SK-N-SH (cell line): ENCODE measurements at regions not wholly inside any gene's neighbourhood (a gene's known extent, or its start where the extent isn't known, plus 50 kb on each side); places are given as distances from the start of the nearest gene placed in this dataset.

Experiments used
- CTCF ChIA-PET: fragments of 300-600, 350-600 bp; formaldehyde crosslinking; extraction: SDS; loops from one replicate; lab custom pipeline; 2021; lab: Yijun Ruan, JAX
- POLR2A ChIA-PET: fragments of 350-600 bp; sonication (Branson Sonifier 250); formaldehyde crosslinking; extraction: SDS; loops from one replicate; lab custom pipeline; 2020; ENCODE audit warnings: antibody characterized with exemption, inconsistent platforms; lab: Yijun Ruan, JAX
- DNase-seq: peaks from one replicate; pipeline ENCODE4 v3.0.0; 2012
- H2AFZ ChIP-seq: fragments of 200-600 bp; sonication (generic); 2 replicates; pipeline ENCODE4 v1.8.1; 2016; ENCODE audit warnings: antibody characterized with exemption, mild to moderate bottlenecking, low read depth
- H3F3A ChIP-seq: fragments of 200-600 bp; sonication (generic); replicated peaks from 2 replicates; pipeline ENCODE3; 2016; ENCODE audit warnings: antibody characterized with exemption, mild to moderate bottlenecking; ENCODE audit not compliant: insufficient read depth
- H3K27ac ChIP-seq, 2 experiments: fragments of 200-500 bp in 1 of 2; fragments of 200-600 bp in 1 of 2; sonication (Bioruptor generic) in 1 of 2; sonication (generic), shearing (Covaris generic) in 1 of 2; 2 replicates each; pipeline versions ENCODE4 v1.5.1 to v1.6.1; 2014 to 2016; ENCODE audit warnings: low read depth in 2 of 2, inconsistent platforms in 1 of 2, low read length in 1 of 2, mild to moderate bottlenecking in 1 of 2, mixed read lengths in 1 of 2
- H3K27me3 ChIP-seq: fragments of 200-600 bp; sonication (generic), shearing (Covaris generic); 2 replicates; pipeline ENCODE4 v1.6.1; 2016; ENCODE audit warnings: mixed run types; ENCODE audit not compliant: insufficient read depth
- H3K36me3 ChIP-seq, 2 experiments: fragments of 200-500 bp in 1 of 2; fragments of 200-600 bp in 1 of 2; sonication (Bioruptor generic) in 1 of 2; sonication (generic) in 1 of 2; replicated peaks in 1 of 2; 2 replicates each; pipeline versions ENCODE3 to v1.5.1; 2014 to 2016; ENCODE audit warnings: low read length in 1 of 2, mild to moderate bottlenecking in 1 of 2; ENCODE audit not compliant: insufficient read depth in 2 of 2, control insufficient read depth in 1 of 2
- H3K4me1 ChIP-seq, 2 experiments: fragments of 200-500 bp in 1 of 2; fragments of 200-600 bp in 1 of 2; sonication (Bioruptor generic) in 1 of 2; sonication (generic), shearing (Covaris generic) in 1 of 2; 2 replicates each; pipeline versions ENCODE4 v1.5.1 to v1.6.1; 2014 to 2016; ENCODE audit warnings: low read depth in 1 of 2, low read length in 1 of 2, mixed run types in 1 of 2; ENCODE audit not compliant: insufficient read depth in 2 of 2, control insufficient read depth in 1 of 2
- H3K4me2 ChIP-seq: fragments of 200-600 bp; sonication (generic), shearing (Covaris generic); 2 replicates; pipeline ENCODE4 v1.6.1; 2017; ENCODE audit warnings: mixed run types
- H3K4me3 ChIP-seq, 2 experiments: fragments of 200-500 bp in 1 of 2; fragments of 200-600 bp in 1 of 2; sonication (Bioruptor generic) in 1 of 2; sonication (generic), shearing (Covaris generic) in 1 of 2; 2 replicates each; pipeline versions ENCODE4 v1.5.1 to v1.8.1; 2014 to 2016; ENCODE audit warnings: low read depth in 2 of 2, inconsistent platforms in 1 of 2, low read length in 1 of 2, mild to moderate bottlenecking in 1 of 2, mixed read lengths in 1 of 2, moderate library complexity in 1 of 2
- H3K79me2 ChIP-seq: fragments of 200-600 bp; sonication (generic); 2 replicates; pipeline ENCODE4 v1.8.1; 2017; ENCODE audit warnings: mild to moderate bottlenecking; ENCODE audit not compliant: insufficient read depth
- H3K9ac ChIP-seq: fragments of 200-600 bp; sonication (generic); 2 replicates; pipeline ENCODE4 v1.6.1; 2017; ENCODE audit warnings: mixed run types
- H3K9me2 ChIP-seq: fragments of 200-600 bp; sonication (generic); 2 replicates; pipeline ENCODE4 v1.6.1; 2017; ENCODE audit warnings: mixed run types
- H3K9me3 ChIP-seq: fragments of 200-600 bp; sonication (generic); 2 replicates; pipeline ENCODE4 v1.6.1; 2017; ENCODE audit warnings: mixed run types, mild to moderate bottlenecking, moderate library complexity
- H4K20me1 ChIP-seq: fragments of 200-600 bp; sonication (generic); 2 replicates; pipeline ENCODE4 v1.6.1; 2017; ENCODE audit warnings: mild to moderate bottlenecking, mixed run types; ENCODE audit not compliant: insufficient read depth
- CHD2 ChIP-seq: fragments of 150-350 bp; IDR thresholded peaks from 2 replicates; pipeline ENCODE4 v1.6.1; 2018; ENCODE audit warnings: low read length; ENCODE audit not compliant: partially characterized antibody
- ELF1 ChIP-seq: IDR thresholded peaks from 2 replicates; pipeline ENCODE4 v1.4.0; 2012
- EZH2phosphoT487 ChIP-seq: fragments of 200-600 bp; sonication (generic); IDR thresholded peaks from 2 replicates; pipeline ENCODE4 v1.6.1; 2017; ENCODE audit warnings: low read depth, mixed run types, mild to moderate bottlenecking, antibody characterized with exemption, moderate library complexity, borderline replicate concordance
- FOSL2 ChIP-seq: IDR thresholded peaks from 2 replicates; pipeline ENCODE4 v1.4.0; 2012; ENCODE audit warnings: low read depth, mild to moderate bottlenecking, moderate library complexity, borderline replicate concordance
- FOXM1 ChIP-seq: IDR thresholded peaks from 2 replicates; pipeline ENCODE4 v1.4.0; 2012; ENCODE audit warnings: low read depth, mild to moderate bottlenecking
- JUND ChIP-seq: IDR thresholded peaks from 2 replicates; pipeline ENCODE4 v1.4.0; 2012
- NFIC ChIP-seq: IDR thresholded peaks from 2 replicates; pipeline ENCODE4 v1.4.0; 2012; ENCODE audit warnings: borderline replicate concordance
- NRF1 ChIP-seq: IDR thresholded peaks from 2 replicates; pipeline ENCODE4 v1.6.1; 2012; ENCODE audit warnings: low read depth, mild to moderate bottlenecking, low read length
- RCOR1 ChIP-seq: fragments of 150-350 bp; IDR thresholded peaks from 2 replicates; pipeline ENCODE4 v1.6.1; 2017; ENCODE audit warnings: antibody characterized with exemption, low read length
- TAF1 ChIP-seq: IDR thresholded peaks from 2 replicates; pipeline ENCODE4 v1.6.1; 2012; ENCODE audit warnings: low read depth, mild to moderate bottlenecking, low read length, moderate library complexity, borderline replicate concordance
- YY1 ChIP-seq: IDR thresholded peaks from 2 replicates; pipeline ENCODE4 v1.4.0; 2012; ENCODE audit warnings: low read depth, mild to moderate bottlenecking
- WGBS: methylation state at CpG from one replicate; pipeline ENCODE4 v1.1.6; 2017; ENCODE audit warnings: low lambda C conversion rate; 5-methylcytosine and 5-hydroxymethylcytosine counted together
- TF ChIP-seq, protein P1 (sequence below): fragments of 200-600 bp; sonication (generic); IDR thresholded peaks from 2 replicates; pipeline ENCODE4 v1.6.1; 2017; ENCODE audit warnings: antibody characterized with exemption, mild to moderate bottlenecking, moderate library complexity
- TF ChIP-seq, protein P2 (sequence below): IDR thresholded peaks from 2 replicates; pipeline ENCODE4; 2012
- TF ChIP-seq, protein P3 (sequence below): IDR thresholded peaks from 2 replicates; pipeline ENCODE4 v1.4.0; 2012; ENCODE audit warnings: low read depth, borderline replicate concordance

DNA sequence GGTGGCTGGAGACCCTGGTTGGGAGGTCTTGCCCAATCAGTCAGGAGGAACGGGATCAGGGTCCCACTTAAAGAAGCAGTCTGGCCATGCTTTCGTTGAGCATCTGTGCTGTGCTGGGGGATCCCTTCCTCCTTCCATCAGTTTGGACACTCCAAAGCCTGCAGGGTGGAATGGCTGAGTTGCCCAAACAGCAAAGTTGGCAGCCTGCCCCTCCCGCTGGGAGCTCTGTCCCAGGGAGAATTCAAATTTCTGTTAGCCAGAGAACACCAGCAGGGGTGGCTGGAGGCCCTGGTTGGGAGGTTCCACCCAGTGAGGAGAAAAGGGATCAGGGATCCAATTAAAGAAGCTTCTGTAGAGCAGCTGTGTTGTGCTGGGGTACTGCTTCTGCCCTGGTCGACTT, 96.9 kb upstream of the CTAGE1 start:
- H3K36me3 ChIP-seq: no peaks in the 10 kb centered on the region
- WGBS: 3% methylated on average over 4 of the region's 4 CpGs
- no peak overlapping the region for H3K4me2 ChIP-seq
- peaks cover 33% of the 10 kb centered on the region for H3K27me3 ChIP-seq
- H3K27ac ChIP-seq: no peak overlapping the region
- DNase-seq: no peak
- H4K20me1 ChIP-seq: no peaks in the 10 kb centered on the region
- no peaks in the 10 kb centered on the region for H3K9me3 ChIP-seq
- H3K4me3 ChIP-seq: no peak overlapping the region
- H3K9me2 ChIP-seq: 0 out of 2 replicates have a peak, but pooled peaks cover 2% of the 10 kb centered on the region
- no peaks in the 10 kb centered on the region for H3F3A ChIP-seq
- ChIA-PET POLR2A (no interaction called here), CTCF (no interaction called here)
- no peaks in the 10 kb centered on the region for H3K4me1 ChIP-seq
- TF ChIP-seq NFIC: no peak
- no peak for TF ChIP-seq EZH2phosphoT487
- no peak for TF ChIP-seq YY1
- TF ChIP-seq TAF1: no peak
- H3K79me2 ChIP-seq: no peaks in the 10 kb centered on the region
- no peak overlapping the region for H2AFZ ChIP-seq
- no peak overlapping the region for H3K9ac ChIP-seq

DNA sequence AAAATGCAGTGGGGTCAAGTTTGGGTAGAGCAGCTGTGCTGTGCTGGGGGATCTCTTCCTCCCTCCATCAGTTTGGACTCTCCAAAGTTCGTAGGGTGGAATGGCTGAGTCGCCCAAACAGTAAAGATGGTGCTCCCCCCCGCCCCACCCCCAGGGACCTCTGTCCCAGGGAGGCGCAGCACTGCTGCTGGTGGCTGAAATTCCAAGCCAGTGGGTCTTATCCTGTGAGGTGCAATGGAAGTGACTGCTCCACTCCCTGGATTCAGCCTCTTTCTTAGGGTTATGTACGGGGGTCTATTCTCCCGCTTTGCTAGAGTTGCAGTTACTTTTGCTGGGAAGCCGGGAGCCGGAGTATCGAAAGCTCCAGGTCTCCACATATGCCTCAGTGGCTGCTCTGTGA, 97.5 kb upstream of the CTAGE1 start:
- CTCF ChIA-PET: no interaction called here
- TF ChIP-seq ELF1: no peak
- TF ChIP-seq FOSL2: no peak
- TF ChIP-seq, protein P1, sequence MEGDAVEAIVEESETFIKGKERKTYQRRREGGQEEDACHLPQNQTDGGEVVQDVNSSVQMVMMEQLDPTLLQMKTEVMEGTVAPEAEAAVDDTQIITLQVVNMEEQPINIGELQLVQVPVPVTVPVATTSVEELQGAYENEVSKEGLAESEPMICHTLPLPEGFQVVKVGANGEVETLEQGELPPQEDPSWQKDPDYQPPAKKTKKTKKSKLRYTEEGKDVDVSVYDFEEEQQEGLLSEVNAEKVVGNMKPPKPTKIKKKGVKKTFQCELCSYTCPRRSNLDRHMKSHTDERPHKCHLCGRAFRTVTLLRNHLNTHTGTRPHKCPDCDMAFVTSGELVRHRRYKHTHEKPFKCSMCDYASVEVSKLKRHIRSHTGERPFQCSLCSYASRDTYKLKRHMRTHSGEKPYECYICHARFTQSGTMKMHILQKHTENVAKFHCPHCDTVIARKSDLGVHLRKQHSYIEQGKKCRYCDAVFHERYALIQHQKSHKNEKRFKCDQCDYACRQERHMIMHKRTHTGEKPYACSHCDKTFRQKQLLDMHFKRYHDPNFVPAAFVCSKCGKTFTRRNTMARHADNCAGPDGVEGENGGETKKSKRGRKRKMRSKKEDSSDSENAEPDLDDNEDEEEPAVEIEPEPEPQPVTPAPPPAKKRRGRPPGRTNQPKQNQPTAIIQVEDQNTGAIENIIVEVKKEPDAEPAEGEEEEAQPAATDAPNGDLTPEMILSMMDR: no peak
- H3K27me3 ChIP-seq: peaks cover 33% of the 10 kb centered on the region
- no peak overlapping the region for H3K4me2 ChIP-seq
- 0 out of 2 replicates have a peak, but pooled peaks cover 2% of the 10 kb centered on the region for H3K9me2 ChIP-seq
- H3K4me1 ChIP-seq: no peaks in the 10 kb centered on the region
- POLR2A ChIA-PET: no interaction called here
- no peaks in the 10 kb centered on the region for H3K9me3 ChIP-seq
- no peak overlapping the region for H3K4me3 ChIP-seq
- H2AFZ ChIP-seq: no peak overlapping the region
- H4K20me1 ChIP-seq: no peaks in the 10 kb centered on the region
- H3K79me2 ChIP-seq: no peaks in the 10 kb centered on the region
- WGBS: 7% methylated on average over 3 of the region's 9 CpGs
- H3K36me3 ChIP-seq: no peaks in the 10 kb centered on the region
- H3F3A ChIP-seq: no peaks in the 10 kb centered on the region
- no peak overlapping the region for H3K9ac ChIP-seq
- DNase-seq: no peak
- no peak overlapping the region for H3K27ac ChIP-seq

DNA sequence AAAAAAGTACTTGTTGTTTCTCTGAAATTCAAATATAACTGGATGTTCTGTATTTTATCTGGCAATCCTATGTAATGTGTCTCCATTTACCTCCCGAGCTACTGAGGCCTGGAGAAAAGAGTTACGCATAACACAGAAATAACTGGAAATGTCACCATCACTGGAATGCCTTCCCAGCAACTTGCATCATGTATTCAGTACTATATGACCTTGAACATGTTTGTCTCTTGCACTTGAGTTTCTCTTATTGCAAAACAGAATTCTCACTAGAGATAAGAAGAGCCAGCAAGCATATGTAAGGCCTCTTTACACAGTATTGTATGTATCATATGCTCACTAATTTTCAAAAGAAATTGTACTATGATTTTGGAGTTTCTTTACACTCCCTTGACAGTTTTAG, 99.6 kb upstream of the CTAGE1 start:
- Histone ChIP-seq H3K9ac (no peak overlapping the region), H4K20me1 (no peaks in the 10 kb centered on the region), H3K36me3 (no peaks in the 10 kb centered on the region), H3K9me2 (0 out of 2 replicates have a peak, but pooled peaks cover 2% of the 10 kb centered on the region), H3K79me2 (no peaks in the 10 kb centered on the region), H3F3A (no peaks in the 10 kb centered on the region), H2AFZ (no peak overlapping the region), H3K4me3 (no peak overlapping the region), H3K27me3 (peaks cover 33% of the 10 kb centered on the region), H3K27ac (no peak overlapping the region), H3K4me2 (no peak overlapping the region), H3K4me1 (no peaks in the 10 kb centered on the region), H3K9me3 (no peaks in the 10 kb centered on the region)
- DNase-seq: no peak
- CTCF ChIA-PET: no interaction called here
- WGBS: 29% methylated on average over 2 of the region's 2 CpGs
- POLR2A ChIA-PET: no interaction called here
- TF ChIP-seq CHD2 (no peak), FOSL2 (no peak), FOXM1 (no peak), RCOR1 (no peak), NRF1 (no peak), ELF1 (no peak), JUND (no peak)
- TF ChIP-seq, protein P2, sequence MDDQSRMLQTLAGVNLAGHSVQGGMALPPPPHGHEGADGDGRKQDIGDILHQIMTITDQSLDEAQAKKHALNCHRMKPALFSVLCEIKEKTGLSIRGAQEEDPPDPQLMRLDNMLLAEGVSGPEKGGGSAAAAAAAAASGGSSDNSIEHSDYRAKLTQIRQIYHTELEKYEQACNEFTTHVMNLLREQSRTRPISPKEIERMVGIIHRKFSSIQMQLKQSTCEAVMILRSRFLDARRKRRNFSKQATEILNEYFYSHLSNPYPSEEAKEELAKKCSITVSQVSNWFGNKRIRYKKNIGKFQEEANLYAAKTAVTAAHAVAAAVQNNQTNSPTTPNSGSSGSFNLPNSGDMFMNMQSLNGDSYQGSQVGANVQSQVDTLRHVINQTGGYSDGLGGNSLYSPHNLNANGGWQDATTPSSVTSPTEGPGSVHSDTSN: no peak
- TF ChIP-seq, protein P3, sequence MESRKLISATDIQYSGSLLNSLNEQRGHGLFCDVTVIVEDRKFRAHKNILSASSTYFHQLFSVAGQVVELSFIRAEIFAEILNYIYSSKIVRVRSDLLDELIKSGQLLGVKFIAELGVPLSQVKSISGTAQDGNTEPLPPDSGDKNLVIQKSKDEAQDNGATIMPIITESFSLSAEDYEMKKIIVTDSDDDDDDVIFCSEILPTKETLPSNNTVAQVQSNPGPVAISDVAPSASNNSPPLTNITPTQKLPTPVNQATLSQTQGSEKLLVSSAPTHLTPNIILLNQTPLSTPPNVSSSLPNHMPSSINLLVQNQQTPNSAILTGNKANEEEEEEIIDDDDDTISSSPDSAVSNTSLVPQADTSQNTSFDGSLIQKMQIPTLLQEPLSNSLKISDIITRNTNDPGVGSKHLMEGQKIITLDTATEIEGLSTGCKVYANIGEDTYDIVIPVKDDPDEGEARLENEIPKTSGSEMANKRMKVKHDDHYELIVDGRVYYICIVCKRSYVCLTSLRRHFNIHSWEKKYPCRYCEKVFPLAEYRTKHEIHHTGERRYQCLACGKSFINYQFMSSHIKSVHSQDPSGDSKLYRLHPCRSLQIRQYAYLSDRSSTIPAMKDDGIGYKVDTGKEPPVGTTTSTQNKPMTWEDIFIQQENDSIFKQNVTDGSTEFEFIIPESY: no peak
